Uterus (tissue), 3 donors: ENCODE measurements at regions not wholly inside any gene's neighbourhood (a gene's known extent, or its start where the extent isn't known, plus 50 kb on each side); places are given as distances from the start of the nearest gene placed in this dataset.

Experiments
- DNase-seq, 2 donors: peaks; one replicate each; pipeline ENCODE4 v3.0.0-alpha.2; 2019 to 2020
- H3K27ac ChIP-seq, 2 donors: fragments of 200-600 bp; sonication (generic); 1 replicate in 1 of 2; 2 replicates in 1 of 2; pipeline ENCODE4 v1.5.1; 2016 to 2018
- H3K27me3 ChIP-seq, 2 donors: fragments of 200-600 bp; sonication (generic); one replicate each; pipeline ENCODE4 v1.5.1; 2018 to 2019; ENCODE audit warnings: control low read depth in 1 of 2
- H3K36me3 ChIP-seq, 2 donors: fragments of 200-600 bp; sonication (generic); one replicate each; pipeline ENCODE4 v1.5.1; 2019; ENCODE audit warnings: control low read depth in 1 of 2
- H3K4me1 ChIP-seq, 2 donors: fragments of 200-600 bp; sonication (generic); one replicate each; pipeline ENCODE4 v1.5.1; 2018 to 2019; ENCODE audit warnings: control low read depth in 1 of 2
- H3K4me3 ChIP-seq, 2 donors: fragments of 200-600 bp; sonication (generic); 1 replicate in 1 of 2; 2 replicates in 1 of 2; pipeline ENCODE4 v1.5.1; 2018 to 2019; ENCODE audit warnings: mild to moderate bottlenecking in 1 of 2
- H3K9me3 ChIP-seq, 2 donors: fragments of 200-600 bp; sonication (generic); one replicate each; pipeline ENCODE4 v1.5.1; 2019; ENCODE audit warnings: control low read depth in 1 of 2
- POLR2A ChIP-seq, 2 donors: fragments of 450-650 bp; IDR thresholded peaks; one replicate each; pipeline ENCODE4 v1.6.1; 2016; ENCODE audit warnings: antibody characterized with exemption in 2 of 2, mild to moderate bottlenecking in 1 of 2, moderate library complexity in 1 of 2
- intact Hi-C: fragments of 100-400 bp; cut with DNase I; formaldehyde crosslinking; loops from one replicate; pipeline ENCODE4 v1.15.1; 2023; ENCODE audit warnings: low total_unique reads
- TF ChIP-seq, protein P1 (sequence below), 4 experiments: fragments of 200-600 bp in 2 of 4; fragments of 450-650 bp in 2 of 4; sonication (generic) in 2 of 4; IDR thresholded peaks; one replicate each; pipeline ENCODE4 v1.5.1; 2016 to 2019; ENCODE audit warnings: antibody characterized with exemption in 4 of 4, mild to moderate bottlenecking in 2 of 4, moderate library complexity in 1 of 4
- donor health status: DM: yes; HTN: yes; CAD: no.

DNA sequence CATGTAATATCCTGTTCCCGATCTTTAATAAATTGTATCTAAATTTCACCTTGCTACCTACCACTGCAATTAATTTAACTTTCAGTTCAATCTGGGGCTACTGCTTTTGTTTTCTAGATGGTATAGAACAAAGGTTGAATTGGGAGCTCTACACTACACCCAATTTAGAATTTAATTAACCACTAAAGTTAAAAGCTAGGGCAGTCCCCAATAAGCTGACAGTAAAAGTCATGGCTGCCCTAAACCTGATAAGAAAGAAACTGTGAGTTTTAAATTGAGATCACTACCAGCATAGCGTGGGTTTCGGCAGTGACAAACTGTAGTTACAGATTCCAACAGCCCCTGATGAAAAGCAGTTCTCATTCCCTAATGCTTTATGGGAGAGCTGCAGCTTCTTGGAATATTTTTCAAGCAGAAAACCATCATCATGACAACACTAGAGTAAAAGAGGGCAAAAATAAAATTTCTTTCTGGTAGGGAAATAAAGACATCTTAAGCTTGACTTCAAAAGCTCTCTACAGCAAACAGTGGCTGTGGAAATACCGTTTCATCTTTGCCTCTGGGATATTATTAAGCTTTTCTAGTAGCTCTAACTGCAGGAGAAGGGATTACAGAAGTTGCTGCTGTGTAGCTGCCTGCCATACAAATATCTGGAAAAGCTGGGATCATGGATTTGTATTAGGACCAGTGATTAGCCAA lies 1372.1 kb downstream of the EPHA7 start:
- no peaks in the 10 kb centered on the region for H3K4me1 ChIP-seq
- H3K27ac ChIP-seq = no peak overlapping the region
- H3K27me3 ChIP-seq = no peaks in the 10 kb centered on the region
- no peak for DNase-seq
- no peak for TF ChIP-seq POLR2A (IDR thresholded peaks at IDR 0.05)
- TF ChIP-seq, protein P1, sequence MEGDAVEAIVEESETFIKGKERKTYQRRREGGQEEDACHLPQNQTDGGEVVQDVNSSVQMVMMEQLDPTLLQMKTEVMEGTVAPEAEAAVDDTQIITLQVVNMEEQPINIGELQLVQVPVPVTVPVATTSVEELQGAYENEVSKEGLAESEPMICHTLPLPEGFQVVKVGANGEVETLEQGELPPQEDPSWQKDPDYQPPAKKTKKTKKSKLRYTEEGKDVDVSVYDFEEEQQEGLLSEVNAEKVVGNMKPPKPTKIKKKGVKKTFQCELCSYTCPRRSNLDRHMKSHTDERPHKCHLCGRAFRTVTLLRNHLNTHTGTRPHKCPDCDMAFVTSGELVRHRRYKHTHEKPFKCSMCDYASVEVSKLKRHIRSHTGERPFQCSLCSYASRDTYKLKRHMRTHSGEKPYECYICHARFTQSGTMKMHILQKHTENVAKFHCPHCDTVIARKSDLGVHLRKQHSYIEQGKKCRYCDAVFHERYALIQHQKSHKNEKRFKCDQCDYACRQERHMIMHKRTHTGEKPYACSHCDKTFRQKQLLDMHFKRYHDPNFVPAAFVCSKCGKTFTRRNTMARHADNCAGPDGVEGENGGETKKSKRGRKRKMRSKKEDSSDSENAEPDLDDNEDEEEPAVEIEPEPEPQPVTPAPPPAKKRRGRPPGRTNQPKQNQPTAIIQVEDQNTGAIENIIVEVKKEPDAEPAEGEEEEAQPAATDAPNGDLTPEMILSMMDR (IDR thresholded peaks at IDR 0.05) = no peak
- intact Hi-C loops = no loop called here
- H3K9me3 ChIP-seq = no peaks in the 10 kb centered on the region
- no peak overlapping the region for H3K4me3 ChIP-seq
- no peaks in the 10 kb centered on the region for H3K36me3 ChIP-seq

DNA sequence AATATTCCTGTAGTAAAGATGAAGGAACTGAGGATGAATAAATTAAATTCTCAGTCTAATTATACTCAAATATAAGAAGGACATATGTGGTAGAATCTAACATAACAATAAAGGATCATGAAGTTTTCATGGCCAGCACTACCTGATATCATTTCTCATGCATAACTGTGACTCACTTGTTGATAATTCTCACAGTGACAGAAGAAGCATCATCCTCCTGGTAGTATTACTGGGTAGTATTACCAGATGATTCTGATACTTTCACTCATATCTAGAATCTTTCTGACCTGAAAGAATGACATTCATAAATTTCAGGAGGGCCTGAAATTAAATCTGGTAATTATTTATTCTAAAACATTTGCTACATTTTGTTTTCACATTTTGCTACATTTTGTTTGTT lies 1375.0 kb downstream of the EPHA7 start:
- no peak for DNase-seq
- TF ChIP-seq, protein P1 (IDR thresholded peaks at IDR 0.05) = no peak
- no peak for TF ChIP-seq POLR2A (IDR thresholded peaks at IDR 0.05)
- H3K4me3 ChIP-seq = no peak overlapping the region

DNA sequence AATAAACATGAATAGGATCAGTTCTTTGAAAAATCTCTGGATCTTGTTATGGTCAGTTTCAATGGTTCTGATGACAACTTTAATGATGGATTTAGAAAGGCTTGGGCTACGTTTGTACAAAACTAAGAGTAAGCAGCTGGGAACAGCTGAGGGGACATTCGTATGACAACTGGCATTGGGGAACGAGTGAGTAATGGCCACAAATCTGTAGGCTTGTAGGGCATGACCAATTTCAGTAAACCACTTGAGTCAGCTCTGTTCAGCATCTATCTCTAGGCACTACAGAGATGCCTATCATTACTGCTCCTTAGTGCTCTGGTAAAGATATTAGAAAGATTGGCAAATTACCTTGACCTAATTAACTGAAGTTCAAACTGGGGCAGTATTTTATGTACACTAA lies 1375.6 kb downstream of the EPHA7 start:
- H3K4me1 ChIP-seq = no peaks in the 10 kb centered on the region
- H3K4me3 ChIP-seq = no peak overlapping the region
- H3K36me3 ChIP-seq = no peaks in the 10 kb centered on the region
- intact Hi-C loops = no loop called here
- H3K27ac ChIP-seq = no peak overlapping the region
- TF ChIP-seq POLR2A (IDR thresholded peaks at IDR 0.05) = no peak
- TF ChIP-seq, protein P1 (IDR thresholded peaks at IDR 0.05) = no peak
- DNase-seq = no peak
- no peaks in the 10 kb centered on the region for H3K27me3 ChIP-seq
- H3K9me3 ChIP-seq = no peaks in the 10 kb centered on the region

More for the DNA sequence above, 1375.0 kb downstream of the EPHA7 start:
- H3K36me3 ChIP-seq = no peaks in the 10 kb centered on the region
- intact Hi-C loops = no loop called here
- H3K4me1 ChIP-seq = no peaks in the 10 kb centered on the region
- no peak overlapping the region for H3K27ac ChIP-seq
- no peaks in the 10 kb centered on the region for H3K9me3 ChIP-seq
- H3K27me3 ChIP-seq = no peaks in the 10 kb centered on the region

DNA sequence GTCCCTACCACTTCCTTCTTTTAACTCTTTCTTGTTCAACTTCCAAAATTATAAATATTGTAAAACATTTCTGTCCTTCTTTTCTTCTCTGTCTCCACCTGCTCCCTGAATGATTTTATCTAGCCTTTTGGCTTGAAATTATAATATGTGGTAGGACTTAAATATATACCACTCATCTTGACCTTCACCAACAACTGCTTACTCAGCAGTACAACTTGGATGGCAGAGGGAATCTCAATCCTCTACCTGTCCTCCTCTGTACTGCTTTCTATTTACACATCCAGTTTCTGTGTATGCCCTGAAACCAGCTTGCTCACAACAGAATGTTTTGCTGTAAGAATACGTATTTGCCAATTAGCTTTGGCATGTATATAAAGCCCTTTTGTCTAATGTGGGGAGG lies 1392.5 kb downstream of the EPHA7 start:
- no peak for DNase-seq
- Histone ChIP-seq H3K36me3 (peaks cover 0 to 3% of the 10 kb centered on the region in 2 donors), H3K4me1 (no peaks in the 10 kb centered on the region), H3K27ac (no peak overlapping the region), H3K9me3 (no peaks in the 10 kb centered on the region), H3K4me3 (no peak overlapping the region), H3K27me3 (no peaks in the 10 kb centered on the region)
- intact Hi-C loops = no loop called here
- no peak for TF ChIP-seq POLR2A (IDR thresholded peaks at IDR 0.05)
- TF ChIP-seq, protein P1 (IDR thresholded peaks at IDR 0.05) = no peak

DNA sequence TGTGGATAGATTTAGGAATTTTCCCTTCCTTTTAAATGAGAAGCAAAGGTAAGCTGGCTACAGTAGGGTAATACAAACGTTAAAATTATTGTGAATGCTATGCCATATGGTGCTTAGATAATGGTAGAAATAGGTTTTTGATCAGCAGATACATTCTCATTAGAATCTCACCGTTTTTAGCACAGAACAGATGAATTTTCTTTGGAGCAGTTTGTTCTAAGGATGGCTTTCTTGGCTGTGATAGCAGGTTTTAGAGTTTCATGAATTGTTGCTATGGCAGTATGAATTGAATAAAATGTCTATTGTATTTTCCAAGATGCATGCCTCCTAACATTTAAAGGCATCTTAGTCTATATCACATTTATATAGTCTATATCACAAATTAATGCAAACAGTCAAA lies 1394.5 kb downstream of the EPHA7 start:
- Histone ChIP-seq H3K27ac (no peak overlapping the region), H3K4me1 (no peaks in the 10 kb centered on the region), H3K36me3 (peaks cover 0 to 3% of the 10 kb centered on the region in 2 donors), H3K4me3 (no peak overlapping the region), H3K9me3 (no peaks in the 10 kb centered on the region), H3K27me3 (no peaks in the 10 kb centered on the region)
- intact Hi-C loops = no loop called here
- TF ChIP-seq, protein P1 (IDR thresholded peaks at IDR 0.05) = no peak
- no peak for TF ChIP-seq POLR2A (IDR thresholded peaks at IDR 0.05)
- DNase-seq = no peak
